Keratinocyte (primary cell): ENCODE measurements at regions not wholly inside any gene's neighbourhood (a gene's known extent, or its start where the extent isn't known, plus 50 kb on each side); places are given as distances from the start of the nearest gene placed in this dataset.

Source experiments
- DNase-seq: peaks from one replicate; pipeline ENCODE4 v3.0.0-alpha.2; 2011; ENCODE audit warnings: low read depth, missing footprints, low spot score
- FAIRE-seq: peaks from 2 replicates; lab custom pipeline; 2011; peaks lifted over from hg19 to GRCh38; lab: Jason Lieb, UNC
- H2AFZ ChIP-seq: 2 replicates; pipeline ENCODE4 v1.6.0; 2012; ENCODE audit warnings: low read length, control low read depth, inconsistent platforms; ENCODE audit not compliant: control insufficient read depth
- H3K27ac ChIP-seq: 2 replicates; pipeline ENCODE4 v1.5.1; 2011; ENCODE audit warnings: low read length; ENCODE audit not compliant: control insufficient read depth, insufficient read depth
- H3K27me3 ChIP-seq: 3 replicates; pipeline ENCODE4 v1.6.0; 2011; ENCODE audit warnings: low read length; ENCODE audit not compliant: control insufficient read depth, insufficient read depth; ENCODE audit errors: extremely low read depth
- H3K36me3 ChIP-seq, 2 experiments: 2 replicates in 1 of 2; 3 replicates in 1 of 2; pipeline ENCODE4 v1.5.1; 2011; ENCODE audit warnings: low read length in 2 of 2, mild to moderate bottlenecking in 1 of 2; ENCODE audit not compliant: control insufficient read depth in 2 of 2, insufficient read depth in 2 of 2; ENCODE audit errors: extremely low read depth in 1 of 2
- H3K4me1 ChIP-seq: 3 replicates; pipeline ENCODE4 v1.5.1; 2011; ENCODE audit warnings: low read length; ENCODE audit not compliant: control insufficient read depth, insufficient read depth; ENCODE audit errors: extremely low read depth
- H3K4me2 ChIP-seq: 3 replicates; pipeline ENCODE4 v1.6.0; 2011; ENCODE audit warnings: low read depth, low read length; ENCODE audit not compliant: control insufficient read depth, insufficient read depth; ENCODE audit errors: extremely low read depth
- H3K4me3 ChIP-seq, 3 experiments: fragments of 200-600 bp in 1 of 3; sonication (generic) in 1 of 3; 2 replicates in 2 of 3; 3 replicates in 1 of 3; pipeline ENCODE4 v1.5.1; 2011 to 2016; ENCODE audit warnings: low read length in 3 of 3, mild to moderate bottlenecking in 3 of 3, control low read depth in 2 of 3, inconsistent platforms in 1 of 3, low read depth in 1 of 3, mixed read lengths in 1 of 3, mixed run types in 1 of 3, moderate library complexity in 1 of 3; ENCODE audit not compliant: control insufficient read depth in 2 of 3, insufficient read depth in 2 of 3; ENCODE audit errors: extremely low read depth in 1 of 3
- H3K79me2 ChIP-seq: 2 replicates; pipeline ENCODE4 v1.6.0; 2012; ENCODE audit warnings: low read length; ENCODE audit not compliant: control insufficient read depth, insufficient read depth
- H3K9ac ChIP-seq: 3 replicates; pipeline ENCODE4 v1.6.0; 2011; ENCODE audit warnings: low read length; ENCODE audit not compliant: control insufficient read depth, insufficient read depth; ENCODE audit errors: extremely low read depth
- H3K9me1 ChIP-seq: 3 replicates; pipeline ENCODE4 v1.6.0; 2011; ENCODE audit warnings: low read length; ENCODE audit not compliant: control insufficient read depth, insufficient read depth; ENCODE audit errors: extremely low read depth
- H3K9me3 ChIP-seq: 2 replicates; pipeline ENCODE4 v1.5.1; 2012; ENCODE audit warnings: low read depth, low read length; ENCODE audit not compliant: control insufficient read depth
- H4K20me1 ChIP-seq: 3 replicates; pipeline ENCODE4 v1.6.0; 2011; ENCODE audit warnings: low read length; ENCODE audit not compliant: control insufficient read depth, insufficient read depth; ENCODE audit errors: extremely low read depth
- CTCF ChIP-seq, 3 experiments: IDR thresholded peaks in 1 of 3; conservative IDR thresholded peaks in 1 of 3; optimal IDR thresholded peaks in 1 of 3; 2 replicates in 2 of 3; 3 replicates in 1 of 3; pipeline versions ENCODE3 to v1.5.1; 2011; ENCODE audit warnings: low read length in 3 of 3, mild to moderate bottlenecking in 3 of 3, moderate library complexity in 2 of 3, control low read depth in 1 of 3, inconsistent platforms in 1 of 3; ENCODE audit not compliant: insufficient read depth in 2 of 3; ENCODE audit errors: extremely low read depth in 1 of 3
- EZH2 ChIP-seq: IDR thresholded peaks from one replicate; pipeline ENCODE4 v1.6.1; 2012; ENCODE audit warnings: inconsistent platforms, mild to moderate bottlenecking, low read length, moderate library complexity
- dilution Hi-C: fragments of 300-500 bp; cut with MboI; formaldehyde crosslinking; loops from one replicate; pipeline ENCODE4 v1.7.0; 2020; ENCODE audit warnings: low sequenced_read_pairs; ENCODE audit not compliant: extremely low pct_ligation_motif_present

DNA sequence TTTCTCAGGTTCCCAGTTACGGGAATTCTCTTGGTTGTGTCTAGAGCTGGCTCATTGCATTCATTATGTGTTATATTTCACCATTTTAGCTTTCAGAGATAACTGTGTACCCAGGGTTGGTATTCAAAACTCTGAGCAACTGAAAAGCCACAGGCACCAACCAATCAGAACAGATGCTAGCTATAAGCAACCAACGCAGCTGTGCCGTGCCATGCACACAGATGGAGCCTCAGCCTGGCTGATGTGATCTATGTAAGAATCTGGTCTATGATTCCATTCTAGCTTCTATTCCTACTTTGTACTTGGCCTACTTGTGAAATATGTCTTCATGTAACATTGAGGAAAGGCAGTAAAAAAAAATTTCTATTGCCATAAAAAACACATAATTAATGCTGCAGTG, 95.0 kb upstream of the CCDC80 start:
- Histone ChIP-seq H2AFZ (no peak overlapping the region), H3K27me3 (no peaks in the 10 kb centered on the region), H3K36me3 (no peaks in the 10 kb centered on the region), H3K4me2 (no peak overlapping the region), H4K20me1 (no peaks in the 10 kb centered on the region), H3K4me1 (peaks cover 26% of the 10 kb centered on the region), H3K9me3 (no peaks in the 10 kb centered on the region), H3K9me1 (no peaks in the 10 kb centered on the region), H3K27ac (no peak overlapping the region), H3K9ac (no peak overlapping the region), H3K79me2 (no peaks in the 10 kb centered on the region), H3K4me3 (no peak overlapping the region)
- no peak for FAIRE-seq
- dilution Hi-C loops, result no loop called here
- TF ChIP-seq EZH2 (no peak), CTCF (optimal IDR thresholded peaks at IDR 0.05 in 1 of 3, IDR thresholded peaks at IDR 0.05 in 1 of 3, conservative IDR thresholded peaks at IDR 0.05 in 1 of 3; ENCODE audit: extremely low read depth in 1 of 3, insufficient read depth in 2 of 3, low read length in 3 of 3) (no peak)
- DNase-seq, result no peak

DNA sequence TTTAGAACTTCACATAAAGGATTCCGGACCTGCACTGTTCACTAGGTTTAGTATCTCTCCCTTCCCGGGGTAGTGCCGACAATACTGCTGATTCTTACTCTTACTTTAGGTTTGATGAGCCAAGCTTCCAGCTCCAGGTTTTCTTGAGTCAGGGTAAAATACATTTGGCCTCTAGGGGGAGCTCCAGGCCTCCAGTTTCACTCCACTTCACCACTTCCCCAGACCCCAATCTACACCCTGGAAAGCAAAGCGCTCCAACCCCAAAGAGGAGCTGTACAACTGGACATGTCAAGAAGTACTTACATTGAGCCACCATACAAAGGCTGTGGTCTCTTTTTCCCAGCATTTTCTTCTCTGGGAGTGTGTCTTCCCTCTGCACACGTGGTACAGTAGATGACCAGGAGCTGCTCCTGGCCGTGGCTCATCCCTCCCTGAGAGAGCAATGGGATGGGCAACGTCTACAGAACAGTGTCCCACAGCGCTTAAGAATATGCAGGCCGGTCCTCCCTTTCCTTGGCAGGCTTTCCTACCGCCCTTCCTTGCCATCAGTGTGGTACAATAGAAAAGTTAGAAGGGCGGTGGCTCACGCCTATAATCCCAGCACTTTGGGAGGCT, 93.9 kb upstream of the CCDC80 start:
- Histone ChIP-seq H3K79me2 (no peaks in the 10 kb centered on the region), H4K20me1 (no peaks in the 10 kb centered on the region), H2AFZ (peak overlapping the region; percentile 5), H3K9me3 (no peaks in the 10 kb centered on the region), H3K27ac (peak overlapping the region; percentile 10), H3K36me3 (no peaks in the 10 kb centered on the region), H3K27me3 (no peaks in the 10 kb centered on the region), H3K9me1 (no peaks in the 10 kb centered on the region), H3K4me3 (no peak overlapping the region), H3K9ac (no peak overlapping the region), H3K4me2 (no peak overlapping the region), H3K4me1 (peaks cover 29% of the 10 kb centered on the region)
- no peak for DNase-seq
- FAIRE-seq, result peak; percentile 95
- TF ChIP-seq CTCF (optimal IDR thresholded peaks at IDR 0.05 in 1 of 3, IDR thresholded peaks at IDR 0.05 in 1 of 3, conservative IDR thresholded peaks at IDR 0.05 in 1 of 3; ENCODE audit: extremely low read depth in 1 of 3, insufficient read depth in 2 of 3, low read length in 3 of 3) (peak; percentile 70 to 80 (median 74)), EZH2 (no peak)
- dilution Hi-C loops, result no loop called here
